HG02943 (cell line): ENCODE measurements at regions not wholly inside any gene's neighbourhood (a gene's known extent, or its start where the extent isn't known, plus 50 kb on each side); places are given as distances from the start of the nearest gene placed in this dataset.

ENCODE experiments used
- ATAC-seq: cut with Tn5 transposase; IDR thresholded peaks from one replicate; pipeline ENCODE4 v1.9.1; 2021; ENCODE audit warnings: mild to moderate bottlenecking, low read depth, moderate library complexity; ENCODE audit not compliant: unreplicated experiment

- no peak for ATAC-seq
Observed at GRCh38 chr9:89872426-89872912, 267.7 kb downstream of the GADD45G start.

GRCh38 chr9:89872913-89873707 lies 268.3 kb downstream of the GADD45G start:
- no peak for ATAC-seq

- no peak for ATAC-seq
Observed at GRCh38 chr9:89873801-89874200, 269.0 kb downstream of the GADD45G start.

GRCh38 chr9:89874351-89875321 lies 269.8 kb downstream of the GADD45G start:
- no peak for ATAC-seq

GRCh38 chr9:89877051-89878002 lies 272.5 kb downstream of the GADD45G start:
- no peak for ATAC-seq

- no peak for ATAC-seq
Observed at GRCh38 chr9:89878003-89878411, 273.2 kb downstream of the GADD45G start.

GRCh38 chr9:89878687-89879086 lies 273.9 kb downstream of the GADD45G start:
- no peak for ATAC-seq

GRCh38 chr9:89879276-89879675 lies 274.5 kb downstream of the GADD45G start:
- no peak for ATAC-seq

GRCh38 chr9:89879701-89880100 lies 274.9 kb downstream of the GADD45G start:
- no peak for ATAC-seq

- no peak for ATAC-seq
Observed at GRCh38 chr9:89880161-89880560, 275.3 kb downstream of the GADD45G start.

GRCh38 chr9:89880721-89881120 lies 275.9 kb downstream of the GADD45G start:
- no peak for ATAC-seq

GRCh38 chr9:89881431-89881830 lies 276.6 kb downstream of the GADD45G start:
- no peak for ATAC-seq

- no peak for ATAC-seq
Observed at GRCh38 chr9:89882930-89883361, 278.1 kb downstream of the GADD45G start.

GRCh38 chr9:89883401-89884341 lies 278.9 kb downstream of the GADD45G start:
- no peak for ATAC-seq

- no peak for ATAC-seq
Observed at GRCh38 chr9:89884356-89885083, 279.7 kb downstream of the GADD45G start.

- no peak for ATAC-seq
Observed at GRCh38 chr9:89885156-89885555, 280.3 kb downstream of the GADD45G start.

GRCh38 chr9:89886281-89886700 lies 281.5 kb downstream of the GADD45G start:
- ATAC-seq, result no peak

- ATAC-seq, result no peak
Observed at GRCh38 chr9:89887286-89887685, 282.5 kb downstream of the GADD45G start.
